Heart left ventricle (tissue), 16 donors: ENCODE measurements at regions not wholly inside any gene's neighbourhood (a gene's known extent, or its start where the extent isn't known, plus 50 kb on each side); places are given as distances from the start of the nearest gene placed in this dataset.

Experiments used
- ATAC-seq, 4 donors: fragments of 200-7000 bp; cut with Tn5 transposase; one replicate each; pipeline ENCODE4 v1.9.1; 2020 to 2022; ENCODE audit warnings: moderate library complexity in 4 of 4, mild to moderate bottlenecking in 3 of 4, moderate number of reproducible peaks in 1 of 4
- DNase-seq, 5 donors: peaks; one replicate each; pipeline ENCODE4 v3.0.0-alpha.2; 2020
- H3K27ac ChIP-seq, 12 donors: fragments of 200-600 bp; sonication (generic) in 4 of 12; one replicate each; pipeline versions ENCODE4 v1.5.0 to v1.8.0; 2016 to 2022; ENCODE audit warnings: mild to moderate bottlenecking in 2 of 12
- H3K27me3 ChIP-seq, 9 donors: fragments of 200-600 bp; sonication (generic) in 2 of 9; one replicate each; pipeline versions ENCODE4 v1.5.1 to v1.8.0; 2016 to 2022; ENCODE audit warnings: mild to moderate bottlenecking in 3 of 9
- H3K36me3 ChIP-seq, 9 donors: fragments of 200-600 bp; sonication (generic) in 2 of 9; one replicate each; pipeline versions ENCODE4 v1.5.0 to v1.8.0; 2018 to 2022; ENCODE audit warnings: mild to moderate bottlenecking in 2 of 9
- H3K4me1 ChIP-seq, 12 donors: fragments of 200-600 bp; sonication (generic) in 4 of 12; one replicate each; pipeline versions ENCODE4 v1.5.0 to v1.8.0; 2016 to 2022; ENCODE audit warnings: mild to moderate bottlenecking in 3 of 12
- H3K4me3 ChIP-seq, 12 donors: fragments of 200-600 bp; sonication (generic) in 4 of 12; one replicate each; pipeline versions ENCODE4 v1.5.0 to v1.8.0; 2017 to 2022; ENCODE audit warnings: mild to moderate bottlenecking in 9 of 12, moderate library complexity in 4 of 12
- H3K9me3 ChIP-seq, 12 donors: fragments of 200-600 bp; sonication (generic) in 4 of 12; one replicate each; pipeline versions ENCODE4 v1.5.0 to v1.8.0; 2016 to 2022; ENCODE audit warnings: mild to moderate bottlenecking in 1 of 12
- POLR2A ChIP-seq, 2 donors: fragments of 450-650 bp; IDR thresholded peaks; one replicate each; pipeline ENCODE4 v1.6.1; 2017; ENCODE audit warnings: antibody characterized with exemption in 2 of 2, mild to moderate bottlenecking in 2 of 2, moderate library complexity in 2 of 2
- WGBS, 4 donors: extraction: QIAGEN DNeasy Blood & Tissue Kit in 2 of 4; methylation state at CpG; one replicate each; pipeline versions ENCODE4 v1.1.5 to v1.1.7; 2013 to 2018; 5-methylcytosine and 5-hydroxymethylcytosine counted together
- intact Hi-C, 10 donors: fragments of 100-400 bp; cut with DNase I; formaldehyde crosslinking; loops; one replicate each; pipeline versions ENCODE4 v1.11.1 to v1.14.2; 2022
- TF ChIP-seq, protein P1 (sequence below), 12 donors: fragments of 200-600 bp; sonication (generic) in 4 of 12; IDR thresholded peaks; one replicate each; pipeline versions ENCODE4 v1.5.0 to v1.8.0; 2018 to 2022; ENCODE audit warnings: antibody characterized with exemption in 12 of 12, mild to moderate bottlenecking in 5 of 12
- donor health status: ischemic (EF 13 %, LVEDD 7.1; RV severe dilation, severe dysfunction).
- donor health status: healthy with polysubstance abuse.
- donor health status: DM: no; HTN: yes; CAD: no.
- donor health status: DM: no; HTN: no; CAD: no.
- donor health status: ischemic (EF 25% LVEDD 6.9; RV normal size, moderate dysfunction).
- donor health status: ischemic (EF 25% LVEDD 5.7; RV mildly dilated, moderate dysfunction).
- donor health status: healthy.
- donor health status: DM: yes; HTN: yes; CAD: no.
- donor health status: ischemic (EF 35%, LVEDD 5.7; RV mildly dilated, moderate dysfunction).
- donor health status: nonischemic (EF 11% LVEDD 7.7; RV severe dilation, severe dysfunction).
- donor health status: DM: yes; HTN: yes; CAD: no.
- donor health status: PGD.
- donor health status: ischemic (EF 29% LVEDD 5.4; RV normal size, mild dysfunction).
- donor health status: nonischemic (EF 23%, LVEDD 6.1; RV moderate dilation, normal function).

DNA sequence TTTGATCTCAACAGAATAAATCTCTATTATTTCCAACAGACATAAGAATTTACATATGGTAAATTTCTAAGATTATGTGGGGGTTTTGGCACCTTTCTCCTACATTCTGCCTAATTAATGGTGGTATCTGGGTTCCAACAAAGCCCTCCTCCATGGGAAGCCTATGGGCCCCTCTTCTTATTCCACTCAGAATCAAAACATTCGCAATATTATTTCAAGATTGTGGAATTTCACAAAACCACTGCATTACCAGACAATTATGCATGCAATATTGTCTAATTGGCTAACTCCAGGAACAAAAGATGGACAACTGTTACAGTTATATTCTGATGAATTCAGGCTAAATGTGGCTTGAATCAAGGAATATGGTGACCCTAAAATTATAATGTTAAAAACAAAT lies 434.0 kb downstream of the NFIB start:
- no peak for DNase-seq
- ATAC-seq, result no peak
- TF ChIP-seq, protein P1, sequence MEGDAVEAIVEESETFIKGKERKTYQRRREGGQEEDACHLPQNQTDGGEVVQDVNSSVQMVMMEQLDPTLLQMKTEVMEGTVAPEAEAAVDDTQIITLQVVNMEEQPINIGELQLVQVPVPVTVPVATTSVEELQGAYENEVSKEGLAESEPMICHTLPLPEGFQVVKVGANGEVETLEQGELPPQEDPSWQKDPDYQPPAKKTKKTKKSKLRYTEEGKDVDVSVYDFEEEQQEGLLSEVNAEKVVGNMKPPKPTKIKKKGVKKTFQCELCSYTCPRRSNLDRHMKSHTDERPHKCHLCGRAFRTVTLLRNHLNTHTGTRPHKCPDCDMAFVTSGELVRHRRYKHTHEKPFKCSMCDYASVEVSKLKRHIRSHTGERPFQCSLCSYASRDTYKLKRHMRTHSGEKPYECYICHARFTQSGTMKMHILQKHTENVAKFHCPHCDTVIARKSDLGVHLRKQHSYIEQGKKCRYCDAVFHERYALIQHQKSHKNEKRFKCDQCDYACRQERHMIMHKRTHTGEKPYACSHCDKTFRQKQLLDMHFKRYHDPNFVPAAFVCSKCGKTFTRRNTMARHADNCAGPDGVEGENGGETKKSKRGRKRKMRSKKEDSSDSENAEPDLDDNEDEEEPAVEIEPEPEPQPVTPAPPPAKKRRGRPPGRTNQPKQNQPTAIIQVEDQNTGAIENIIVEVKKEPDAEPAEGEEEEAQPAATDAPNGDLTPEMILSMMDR (IDR thresholded peaks at IDR 0.05), result no peak
- TF ChIP-seq POLR2A (IDR thresholded peaks at IDR 0.05), result no peak
- intact Hi-C loops, result loop anchor here in 2 of 10 donors (10.0 kb wide), 2 partner anchors 65 to 75 kb away; no protein-coding TSS in a partner anchor
- 92 to 99% (median 95%) methylated on average over 1 of the region's 1 CpG for WGBS, 4 donors
- H3K4me1 ChIP-seq, result peaks cover 0 to 8% (median 0%) of the 10 kb centered on the region in 12 donors
- peaks cover 0 to 11% (median 3%) of the 10 kb centered on the region in 12 donors for H3K9me3 ChIP-seq
- no peaks in the 10 kb centered on the region for H3K27me3 ChIP-seq
- H3K4me3 ChIP-seq, result no peak overlapping the region
- no peak overlapping the region for H3K27ac ChIP-seq
- H3K36me3 ChIP-seq, result no peaks in the 10 kb centered on the region

DNA sequence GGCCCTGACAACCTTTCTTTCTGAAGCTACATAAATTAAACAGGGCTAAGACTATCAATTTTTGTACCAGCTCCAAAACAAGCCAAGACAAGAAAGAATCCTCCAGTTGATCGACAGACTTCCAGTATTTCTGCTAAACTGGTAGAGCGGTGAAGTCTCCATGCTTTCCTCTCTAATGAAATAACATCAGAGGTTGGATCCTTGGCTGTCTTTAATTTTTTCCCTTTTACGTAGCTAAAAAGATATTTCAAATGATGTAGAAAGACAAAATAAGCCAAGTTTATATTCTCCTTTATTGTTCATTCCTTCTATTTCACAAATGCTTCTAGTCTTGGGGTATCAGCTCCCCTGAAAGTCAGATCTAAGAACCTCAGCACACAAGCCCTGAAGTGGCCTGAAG lies 434.9 kb downstream of the NFIB start:
- peaks cover 0 to 8% (median 0%) of the 10 kb centered on the region in 12 donors for H3K4me1 ChIP-seq
- H3K27ac ChIP-seq, result no peak overlapping the region
- H3K36me3 ChIP-seq, result no peaks in the 10 kb centered on the region
- H3K27me3 ChIP-seq, result no peaks in the 10 kb centered on the region
- TF ChIP-seq, protein P1 (IDR thresholded peaks at IDR 0.05), result no peak
- no peak for TF ChIP-seq POLR2A (IDR thresholded peaks at IDR 0.05)
- H3K4me3 ChIP-seq, result no peak overlapping the region
- WGBS, 4 donors, result 90 to 95% (median 92%) methylated on average over 3 of the region's 3 CpGs
- ATAC-seq (no peak), DNase-seq (no peak)
- intact Hi-C loops, result loop anchor here in 1 of 10 donors (10.0 kb wide), 1 partner anchor 64 kb away; no protein-coding TSS in a partner anchor
- peaks cover 0 to 11% (median 2%) of the 10 kb centered on the region in 12 donors for H3K9me3 ChIP-seq

DNA sequence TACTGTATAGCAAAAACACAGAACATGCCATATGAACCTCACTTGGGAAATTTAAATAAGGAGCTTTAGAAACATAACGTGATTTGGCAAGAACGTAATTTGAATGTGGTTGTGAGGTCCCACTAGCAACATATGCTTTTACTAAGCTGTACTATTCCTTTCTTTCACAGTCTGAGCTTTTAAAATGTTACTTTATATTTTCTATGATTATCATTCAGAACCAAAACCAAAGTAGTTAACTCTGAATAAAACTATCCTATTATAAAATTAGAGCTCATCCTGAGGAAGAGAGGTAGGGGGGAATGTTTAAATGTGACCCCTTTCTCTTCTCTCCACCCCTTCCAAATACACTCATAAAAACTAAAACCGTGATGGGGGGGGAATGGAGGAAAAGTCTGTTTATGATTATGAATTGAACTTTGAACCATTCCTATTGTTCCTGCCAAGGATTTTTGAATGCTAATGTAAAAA lies 435.7 kb downstream of the NFIB start:
- DNase-seq, result no peak
- 81 to 90% (median 83%) methylated on average over 3 of the region's 3 CpGs for WGBS, 4 donors
- Histone ChIP-seq H3K9me3 (peaks cover 0 to 17% (median 2%) of the 10 kb centered on the region in 12 donors), H3K4me1 (peaks cover 0 to 8% (median 0%) of the 10 kb centered on the region in 12 donors), H3K4me3 (no peak overlapping the region), H3K36me3 (no peaks in the 10 kb centered on the region), H3K27me3 (no peaks in the 10 kb centered on the region), H3K27ac (no peak overlapping the region)
- no peak for TF ChIP-seq POLR2A (IDR thresholded peaks at IDR 0.05)
- TF ChIP-seq, protein P1 (IDR thresholded peaks at IDR 0.05), result no peak
- ATAC-seq, result no peak
- intact Hi-C loops, result loop anchor here in 1 of 10 donors (10.0 kb wide), 1 partner anchor 63 kb away; no protein-coding TSS in a partner anchor

DNA sequence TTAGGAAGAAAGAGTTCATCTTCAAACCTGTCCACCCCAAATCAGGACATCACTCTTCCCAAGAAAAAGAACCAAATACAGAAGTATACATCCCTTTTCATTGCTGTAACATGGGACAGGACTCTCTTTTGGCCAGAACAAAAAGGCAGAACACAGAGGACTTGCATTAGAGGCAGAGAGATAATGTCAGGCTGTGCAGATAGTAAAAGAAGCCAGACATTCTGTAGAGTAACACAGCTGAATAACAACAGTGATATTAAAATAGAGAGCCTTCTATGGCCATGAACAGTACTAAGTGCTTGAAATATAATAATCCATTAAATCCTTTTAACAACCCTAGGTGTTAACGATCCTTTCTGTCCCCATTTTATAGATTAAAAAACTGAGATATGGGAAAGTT lies 437.2 kb downstream of the NFIB start:
- no peaks in the 10 kb centered on the region for H3K36me3 ChIP-seq
- peaks cover 0 to 8% (median 0%) of the 10 kb centered on the region in 12 donors for H3K4me1 ChIP-seq
- H3K9me3 ChIP-seq, result peaks cover 0 to 17% (median 2%) of the 10 kb centered on the region in 12 donors
- ATAC-seq (peak in 3 of 4 donors; percentile 51 to 85 (median 64)), DNase-seq (no peak)
- TF ChIP-seq POLR2A (IDR thresholded peaks at IDR 0.05), result no peak
- TF ChIP-seq, protein P1 (IDR thresholded peaks at IDR 0.05), result no peak
- no peak overlapping the region for H3K4me3 ChIP-seq
- peak overlapping the region in 1 of 12 donors; percentile 10 for H3K27ac ChIP-seq
- WGBS, 4 donors, result 68 to 83% (median 73%) methylated on average over 1 of the region's 1 CpG
- H3K27me3 ChIP-seq, result no peaks in the 10 kb centered on the region
- intact Hi-C loops, result loop anchor here in 1 of 10 donors (10.0 kb wide), 1 partner anchor 62 kb away; no protein-coding TSS in a partner anchor
